Stimulated activated CD4-positive, alpha-beta T cell treated with anti-CD3 and anti-CD28 coated beads, Interleukin-1b, Interleukin-23, amount 100 ng/mL, for 48 hours (primary cell): ENCODE measurements at regions not wholly inside any gene's neighbourhood (a gene's known extent, or its start where the extent isn't known, plus 50 kb on each side); places are given as distances from the start of the nearest gene placed in this dataset.

Experiments
- DNase-seq: peaks from one replicate; pipeline ENCODE4 v3.0.0-alpha.2; 2020

GRCh38 chr2:41705634-41706033, 342.2 kb upstream of the PKDCC start:
- DNase-seq: no peak

GRCh38 chr2:41706286-41706685, 341.5 kb upstream of the PKDCC start:
- DNase-seq: no peak

GRCh38 chr2:41707790-41708451, 339.9 kb upstream of the PKDCC start:
- DNase-seq: no peak

- DNase-seq: peak; percentile 12
Measured at GRCh38 chr2:41709702-41710599, 337.9 kb upstream of the PKDCC start.

- no peak for DNase-seq
Measured at GRCh38 chr2:41710944-41711343, 336.9 kb upstream of the PKDCC start.

GRCh38 chr2:41711736-41712135, 336.1 kb upstream of the PKDCC start:
- DNase-seq: no peak

GRCh38 chr2:41716497-41716896, 331.3 kb upstream of the PKDCC start:
- DNase-seq: no peak

GRCh38 chr2:41717839-41718238, 330.0 kb upstream of the PKDCC start:
- no peak for DNase-seq

GRCh38 chr2:41718705-41719104, 329.1 kb upstream of the PKDCC start:
- DNase-seq: no peak

- DNase-seq: no peak
Measured at GRCh38 chr2:41719756-41720155, 328.1 kb upstream of the PKDCC start.

GRCh38 chr2:41720331-41721251, 327.2 kb upstream of the PKDCC start:
- no peak for DNase-seq

GRCh38 chr2:41722668-41723369, 325.0 kb upstream of the PKDCC start:
- DNase-seq: no peak

- DNase-seq: no peak
Measured at GRCh38 chr2:41723526-41723925, 324.3 kb upstream of the PKDCC start.

GRCh38 chr2:41724465-41724864, 323.4 kb upstream of the PKDCC start:
- DNase-seq: no peak

- DNase-seq: no peak
Measured at GRCh38 chr2:41725901-41726300, 321.9 kb upstream of the PKDCC start.

- DNase-seq: no peak
Measured at GRCh38 chr2:41726364-41726763, 321.5 kb upstream of the PKDCC start.

GRCh38 chr2:41727152-41727551, 320.7 kb upstream of the PKDCC start:
- DNase-seq: no peak

GRCh38 chr2:41727711-41728110, 320.1 kb upstream of the PKDCC start:
- no peak for DNase-seq

GRCh38 chr2:41728788-41729338, 319.0 kb upstream of the PKDCC start:
- DNase-seq: no peak

GRCh38 chr2:41729800-41730364, 317.9 kb upstream of the PKDCC start:
- DNase-seq: no peak

GRCh38 chr2:41735006-41735405, 312.8 kb upstream of the PKDCC start:
- no peak for DNase-seq

- DNase-seq: no peak
Measured at GRCh38 chr2:41735476-41735875, 312.3 kb upstream of the PKDCC start.
